NCI-H1694 (cell line): ENCODE measurements at regions not wholly inside any gene's neighbourhood (a gene's known extent, or its start where the extent isn't known, plus 50 kb on each side); places are given as distances from the start of the nearest gene placed in this dataset.
"Not testable (repeated sequence)": the region's sequence is repeated elsewhere in the genome, so short reads cannot be mapped to it uniquely, and the experiment has no call there.

ENCODE experiments used
- DNase-seq: peaks from one replicate; lab custom pipeline; 2025; lab: John Stamatoyannopoulos, UW

- no peak for DNase-seq
Measured at GRCh38 chr14:28245216-28245615, 521.4 kb upstream of the FOXG1 start.

- peak; percentile 9 for DNase-seq
Measured at GRCh38 chr14:28247491-28247890, 519.1 kb upstream of the FOXG1 start.

- not testable (repeated sequence) for DNase-seq
Measured at GRCh38 chr14:28252124-28252523, 514.5 kb upstream of the FOXG1 start.

- no peak for DNase-seq
Measured at GRCh38 chr14:28254768-28255167, 511.8 kb upstream of the FOXG1 start.

- no peak for DNase-seq
Measured at GRCh38 chr14:28264306-28264705, 502.3 kb upstream of the FOXG1 start.

GRCh38 chr14:28272270-28272669 is 494.3 kb upstream of the FOXG1 start:
- DNase-seq: no peak

GRCh38 chr14:28280530-28280929 is 486.1 kb upstream of the FOXG1 start:
- DNase-seq: no peak

GRCh38 chr14:28280997-28281598 is 485.5 kb upstream of the FOXG1 start:
- no peak for DNase-seq

- DNase-seq: no peak
Measured at GRCh38 chr14:28284546-28285300, 481.9 kb upstream of the FOXG1 start.

GRCh38 chr14:28294834-28295440 is 471.6 kb upstream of the FOXG1 start:
- DNase-seq: no peak

GRCh38 chr14:28297559-28297958 is 469.0 kb upstream of the FOXG1 start:
- DNase-seq: no peak

- no peak for DNase-seq
Measured at GRCh38 chr14:28298156-28298555, 468.4 kb upstream of the FOXG1 start.

- DNase-seq: no peak
Measured at GRCh38 chr14:28299227-28299626, 467.4 kb upstream of the FOXG1 start.

GRCh38 chr14:28300356-28300755 is 466.2 kb upstream of the FOXG1 start:
- DNase-seq: no peak

- no peak for DNase-seq
Measured at GRCh38 chr14:28301179-28301578, 465.4 kb upstream of the FOXG1 start.

- no peak for DNase-seq
Measured at GRCh38 chr14:28303248-28303647, 463.3 kb upstream of the FOXG1 start.

- no peak for DNase-seq
Measured at GRCh38 chr14:28305938-28306337, 460.6 kb upstream of the FOXG1 start.

- no peak for DNase-seq
Measured at GRCh38 chr14:28307506-28307905, 459.1 kb upstream of the FOXG1 start.

- DNase-seq: no peak
Measured at GRCh38 chr14:28308734-28309133, 457.9 kb upstream of the FOXG1 start.

- not testable (repeated sequence) for DNase-seq
Measured at GRCh38 chr14:28317890-28318675, 448.5 kb upstream of the FOXG1 start.

GRCh38 chr14:28321475-28322244 is 444.9 kb upstream of the FOXG1 start:
- DNase-seq: no peak

GRCh38 chr14:28323366-28323765 is 443.2 kb upstream of the FOXG1 start:
- DNase-seq: no peak
